ENCODE measurements at regions not wholly inside any gene's neighbourhood (a gene's known extent, or its start where the extent isn't known, plus 50 kb on each side); places are given as distances from the start of the nearest gene placed in this dataset.

GRCh38 chr11:79627281-79627680, 186.5 kb upstream of the TENM4 start:
- TF ChIP-seq CTCF (IDR thresholded peaks at IDR 0.05 in 2 of 3, conservative IDR thresholded peaks at IDR 0.05 in 1 of 3; ENCODE audit: control insufficient read depth in 2 of 3, extremely low read depth in 1 of 3, insufficient read depth in 1 of 3, low read depth in 3 of 3, low read length in 3 of 3) (no peak), EZH2 (IDR thresholded peaks at IDR 0.05; ENCODE audit: borderline replicate concordance, control insufficient read depth, low read depth, low read length) (no peak), ATF2 (IDR thresholded peaks at IDR 0.05; ENCODE audit: low read length) (no peak), RAD51 (IDR thresholded peaks at IDR 0.05) (no peak), TBL1XR1 (IDR thresholded peaks at IDR 0.05; ENCODE audit: low read depth, low read length) (no peak), ZBTB33 (IDR thresholded peaks at IDR 0.05) (no peak)
